ENCODE measurements at regions not wholly inside any gene's neighbourhood (a gene's known extent, or its start where the extent isn't known, plus 50 kb on each side); places are given as distances from the start of the nearest gene placed in this dataset.

GRCh38 chr4:19009881-19010280 is 988.3 kb upstream of the LCORL start:
- no peak for DNase-seq

DNA sequence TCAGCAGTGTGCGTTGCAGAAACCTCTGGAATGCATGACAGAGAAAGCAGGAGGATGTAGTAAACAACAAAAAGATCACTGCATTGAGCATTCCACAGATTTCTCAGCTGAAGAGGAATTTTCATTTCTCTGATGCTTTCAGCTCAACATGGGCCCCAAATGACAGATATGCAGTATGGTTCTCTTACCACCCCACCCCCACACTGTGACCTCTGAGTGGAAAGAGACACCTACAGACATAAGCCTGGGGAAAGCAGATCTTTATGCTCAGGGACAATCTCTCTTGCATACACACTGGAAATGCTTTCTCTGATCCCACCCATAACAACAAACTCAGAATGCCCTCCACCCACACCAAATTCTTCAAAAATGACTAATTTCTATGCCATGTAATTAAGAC is 983.7 kb upstream of the LCORL start:
- DNase-seq = no peak

GRCh38 chr4:19002170-19002569 is 980.6 kb upstream of the LCORL start:
- DNase-seq = no peak

- DNase-seq = no peak
Measured at GRCh38 chr4:18999595-18999994, 978.0 kb upstream of the LCORL start.

DNA sequence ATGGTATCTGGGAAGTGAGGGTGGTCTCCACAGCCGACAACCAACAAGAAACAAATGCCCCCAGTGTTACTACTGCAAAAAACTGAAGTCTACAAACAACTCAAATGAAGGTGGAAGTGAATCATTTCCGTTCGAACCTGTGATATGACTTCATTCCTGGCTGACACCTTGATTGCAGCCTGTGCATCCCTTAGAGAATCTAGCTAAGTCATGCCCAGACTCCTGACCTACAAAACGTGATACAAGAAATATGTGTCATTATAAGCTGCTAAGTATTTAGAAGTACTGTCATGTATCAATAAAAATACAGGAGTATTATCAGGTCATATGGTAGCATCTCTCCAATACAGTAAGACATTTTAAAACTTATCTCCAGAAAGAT is 959.7 kb upstream of the LCORL start:
- DNase-seq = no peak

GRCh38 chr4:18980516-18981233 is 959.1 kb upstream of the LCORL start:
- DNase-seq = no peak

- DNase-seq = no peak
Measured at GRCh38 chr4:18976884-18977283, 955.3 kb upstream of the LCORL start.

DNA sequence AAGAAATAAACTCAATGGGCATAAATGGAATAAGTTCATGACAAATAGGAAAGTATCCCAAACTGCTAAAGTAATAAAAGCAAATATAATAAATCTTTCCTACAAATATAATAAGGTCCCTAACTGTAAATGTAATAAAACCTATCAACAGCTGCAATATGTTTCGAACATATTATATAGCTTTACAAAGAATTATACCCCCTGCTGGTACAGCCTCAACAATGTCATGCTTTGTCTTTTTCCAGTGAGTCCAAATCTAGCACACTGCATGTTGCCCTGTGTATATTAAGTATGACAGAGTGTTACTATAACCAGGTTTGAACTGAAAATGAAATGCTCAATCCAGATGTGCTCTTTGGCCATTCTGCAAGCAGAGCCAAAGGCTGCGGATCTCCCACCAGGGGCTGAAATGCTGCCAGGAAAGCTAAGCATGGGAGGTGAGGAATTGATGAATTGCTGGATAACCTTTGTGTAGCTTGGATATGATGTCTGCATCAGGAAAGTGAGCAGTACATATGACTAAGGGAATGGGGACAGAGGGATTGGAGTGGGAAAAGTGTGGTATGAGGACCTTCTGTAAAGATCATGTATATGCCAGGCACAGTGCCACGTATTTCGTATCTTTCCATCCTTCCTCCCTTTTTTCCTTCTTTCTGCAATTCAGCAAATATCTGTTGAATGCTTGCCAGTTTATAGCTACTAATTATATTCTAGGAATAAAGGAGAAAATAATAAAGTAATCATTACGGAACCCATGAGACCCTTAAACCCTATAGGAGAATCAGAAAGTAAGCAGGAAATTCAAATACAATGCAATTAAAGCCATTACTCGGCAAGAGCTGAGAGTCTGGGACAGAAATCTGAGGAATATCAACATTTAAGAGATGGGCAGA is 954.6 kb upstream of the LCORL start:
- DNase-seq = no peak

GRCh38 chr4:18973296-18973695 is 951.7 kb upstream of the LCORL start:
- DNase-seq = no peak

DNA sequence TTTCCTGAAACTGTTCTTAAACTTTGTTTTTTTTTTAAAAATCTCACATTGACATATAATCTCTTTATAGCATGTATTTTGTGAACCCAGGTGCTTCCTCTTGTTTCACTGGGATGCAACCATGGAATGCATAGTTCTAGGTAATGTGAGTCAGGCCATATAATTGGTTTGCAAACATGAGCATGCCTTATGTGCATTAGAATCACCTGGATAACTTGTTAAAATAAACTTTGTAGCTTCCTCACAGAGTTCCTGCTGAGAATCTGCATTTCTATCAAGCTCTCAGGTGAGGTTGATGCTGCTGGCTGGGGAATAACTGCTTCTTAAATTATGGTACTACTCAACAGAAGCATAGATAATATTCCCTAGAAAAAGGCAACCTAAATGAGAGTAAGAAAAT is 940.3 kb upstream of the LCORL start:
- no peak for DNase-seq

DNA sequence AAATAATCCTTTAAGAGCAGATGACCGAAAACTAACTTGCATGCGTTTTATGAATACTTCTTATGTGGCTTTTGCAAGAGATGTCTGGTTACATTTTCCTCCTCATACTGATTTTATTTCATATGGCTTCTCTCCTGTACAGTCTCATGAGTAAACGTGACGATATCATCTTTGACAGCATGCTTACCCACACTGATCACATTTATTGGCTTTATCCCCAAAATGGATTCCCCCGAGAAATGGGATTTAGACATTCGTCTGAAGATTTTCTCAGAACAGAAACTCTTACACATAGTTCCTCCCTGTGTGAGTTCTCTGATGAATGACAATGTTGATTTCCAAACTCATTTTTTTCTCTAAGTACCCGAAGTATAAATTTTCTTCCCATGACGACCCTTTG is 939.7 kb upstream of the LCORL start:
- no peak for DNase-seq

- DNase-seq = no peak
Measured at GRCh38 chr4:18957716-18958115, 936.2 kb upstream of the LCORL start.

DNA sequence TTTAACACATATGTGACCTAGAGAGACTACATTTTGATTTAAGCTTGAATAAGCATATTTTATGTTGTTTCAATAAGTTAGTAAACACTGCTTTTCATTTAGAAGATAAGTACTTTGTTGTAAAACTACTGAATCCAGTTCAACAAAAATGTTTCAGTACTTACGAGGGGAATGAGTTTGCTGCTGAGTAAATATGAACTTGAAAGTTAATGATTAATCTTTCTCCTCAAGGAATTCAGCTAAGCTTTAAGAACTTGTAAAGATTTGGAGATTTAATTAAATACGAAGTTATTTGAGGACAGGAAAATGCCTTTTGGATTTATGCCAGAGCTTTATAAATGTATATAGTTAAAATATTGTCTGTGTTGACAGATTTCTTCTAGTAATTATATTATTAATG is 933.0 kb upstream of the LCORL start:
- no peak for DNase-seq

DNA sequence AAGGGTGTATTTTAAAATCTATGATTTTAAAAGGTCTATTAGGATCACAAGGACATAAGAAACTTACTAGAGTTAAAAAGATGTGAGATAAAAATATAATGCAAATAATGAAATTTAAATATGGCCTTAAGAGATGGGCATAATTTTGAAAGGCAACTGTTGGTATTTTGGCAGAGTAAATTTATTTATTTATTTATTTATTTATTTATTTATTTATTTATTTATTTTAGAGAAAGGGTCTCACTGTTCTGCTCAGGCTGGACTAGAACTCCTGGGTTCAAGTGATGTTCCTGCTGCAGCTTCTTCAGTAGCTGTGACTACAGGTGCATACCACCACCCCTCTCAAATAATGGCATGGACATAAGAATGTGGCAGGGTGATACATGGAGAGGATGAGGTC is 932.1 kb upstream of the LCORL start:
- no peak for DNase-seq

GRCh38 chr4:18945464-18945863 is 923.9 kb upstream of the LCORL start:
- DNase-seq = no peak

- no peak for DNase-seq
Measured at GRCh38 chr4:18942874-18943273, 921.3 kb upstream of the LCORL start.

DNA sequence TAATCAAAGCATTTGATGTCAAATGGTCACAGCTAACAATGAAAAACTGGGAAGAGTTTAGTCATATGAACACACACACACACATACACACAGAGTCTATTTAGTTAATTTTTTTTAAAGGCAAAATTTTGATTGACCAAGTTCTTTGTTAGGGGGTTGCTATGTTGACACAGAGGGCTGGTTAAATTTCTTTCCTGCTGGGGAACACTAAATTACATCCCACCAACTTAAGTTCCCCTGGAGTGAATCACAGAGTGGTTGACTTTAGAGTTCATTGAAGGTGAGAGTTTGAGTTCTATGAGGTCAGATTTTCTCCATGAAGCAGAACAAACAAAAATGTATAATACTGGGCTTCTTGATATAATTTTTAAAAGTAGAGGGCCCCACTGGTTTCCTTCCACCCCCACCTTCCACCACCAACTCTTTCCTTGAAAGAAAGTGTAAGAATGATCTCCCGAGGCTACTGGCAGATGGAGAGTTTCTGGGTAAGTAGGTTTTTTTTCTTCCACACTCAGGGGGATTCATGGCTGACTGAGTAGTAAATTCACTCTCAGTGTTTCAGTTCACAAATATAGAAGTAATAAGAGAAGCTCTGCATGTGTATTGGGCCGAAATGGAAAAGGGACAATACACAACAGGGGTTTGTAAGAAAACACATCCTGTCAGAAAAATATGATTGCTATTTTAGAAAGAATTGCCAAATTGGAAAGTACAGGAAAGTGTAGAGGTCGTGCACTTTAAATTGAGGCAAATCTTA is 917.0 kb upstream of the LCORL start:
- no peak for DNase-seq

DNA sequence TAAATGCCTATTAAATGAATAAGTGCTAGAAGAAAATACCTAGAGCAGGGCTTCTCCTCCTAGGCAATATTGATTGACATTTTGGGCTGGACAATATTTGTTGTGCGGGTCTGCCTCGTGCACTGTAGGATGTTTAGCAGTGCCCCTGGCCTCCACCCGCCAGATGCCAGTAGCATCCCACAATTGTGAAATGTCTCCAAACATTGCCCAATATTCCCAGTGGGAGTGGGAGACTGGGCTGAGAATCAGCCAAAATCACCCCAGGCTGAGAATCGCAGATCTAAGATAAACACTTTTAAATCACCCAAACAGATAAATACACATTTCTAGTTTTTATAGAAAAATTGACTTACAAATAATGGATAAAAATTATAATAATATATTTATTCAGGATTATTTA is 916.2 kb upstream of the LCORL start:
- DNase-seq = no peak

DNA sequence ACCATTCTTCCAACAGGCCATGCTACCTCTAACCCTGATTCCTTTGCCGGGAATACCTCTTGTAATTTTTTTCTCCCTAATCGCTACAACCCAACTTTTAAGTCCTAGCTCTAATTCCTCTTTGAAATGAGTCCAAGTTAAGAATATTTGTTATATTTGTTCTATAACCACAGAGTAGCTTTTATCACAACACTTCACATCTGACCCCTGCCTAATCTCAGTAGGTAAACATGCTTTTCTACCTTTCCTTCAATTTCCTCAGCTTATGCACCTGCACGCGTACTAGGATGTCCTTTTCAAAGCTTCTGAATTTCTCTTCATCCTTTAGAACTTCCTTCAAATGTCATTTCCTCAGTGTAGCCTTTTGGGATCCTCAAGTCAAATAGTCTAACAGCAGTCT is 915.5 kb upstream of the LCORL start:
- DNase-seq = no peak

- DNase-seq = no peak
Measured at GRCh38 chr4:18935659-18936345, 914.2 kb upstream of the LCORL start.

GRCh38 chr4:18934197-18934596 is 912.6 kb upstream of the LCORL start:
- DNase-seq = no peak

DNA sequence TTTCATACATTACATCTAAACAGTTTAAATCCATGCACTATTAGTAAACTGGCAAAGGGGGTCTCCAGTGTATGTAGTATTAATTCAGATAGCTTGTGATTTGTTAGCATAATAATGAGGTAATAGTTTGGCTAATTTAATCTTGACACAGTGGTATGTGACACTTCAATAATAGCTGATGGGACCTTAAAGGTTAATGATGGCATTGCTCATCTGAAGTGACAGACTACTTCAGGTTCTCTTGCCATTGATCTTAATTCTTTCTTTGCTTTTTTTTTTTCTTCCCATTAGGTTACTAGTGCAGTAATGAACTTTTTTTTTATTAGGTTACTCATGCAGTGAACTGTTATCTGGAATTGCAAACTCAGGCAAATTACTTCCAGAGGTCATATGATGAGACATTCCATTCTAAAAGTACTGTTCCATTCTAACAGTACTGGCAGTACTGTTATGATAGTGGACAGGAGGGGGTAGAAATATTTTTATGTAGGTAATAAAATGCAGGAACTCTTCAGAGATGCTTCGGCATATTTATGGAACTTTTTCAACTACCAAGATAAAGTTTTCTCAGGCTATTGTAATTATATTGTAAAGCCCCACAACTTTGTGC is 911.3 kb upstream of the LCORL start:
- no peak for DNase-seq

All from stimulated activated CD4-positive, alpha-beta T cell treated with anti-CD3 and anti-CD28 coated beads, Interleukin-4, amount 100 ng/mL, for 4 hours (primary cell).